ENCODE measurements at regions not wholly inside any gene's neighbourhood (a gene's known extent, or its start where the extent isn't known, plus 50 kb on each side); places are given as distances from the start of the nearest gene placed in this dataset.

GRCh38 chr18:1392046-1392445 lies 487.4 kb downstream of the ADCYAP1 start:
- no peaks in the 10 kb centered on the region for H3K36me3 ChIP-seq
- TF ChIP-seq POLR2A (IDR thresholded peaks at IDR 0.05) (no peak), POLR2AphosphoS5 (IDR thresholded peaks at IDR 0.05) (no peak)
- TF ChIP-seq, protein P1, sequence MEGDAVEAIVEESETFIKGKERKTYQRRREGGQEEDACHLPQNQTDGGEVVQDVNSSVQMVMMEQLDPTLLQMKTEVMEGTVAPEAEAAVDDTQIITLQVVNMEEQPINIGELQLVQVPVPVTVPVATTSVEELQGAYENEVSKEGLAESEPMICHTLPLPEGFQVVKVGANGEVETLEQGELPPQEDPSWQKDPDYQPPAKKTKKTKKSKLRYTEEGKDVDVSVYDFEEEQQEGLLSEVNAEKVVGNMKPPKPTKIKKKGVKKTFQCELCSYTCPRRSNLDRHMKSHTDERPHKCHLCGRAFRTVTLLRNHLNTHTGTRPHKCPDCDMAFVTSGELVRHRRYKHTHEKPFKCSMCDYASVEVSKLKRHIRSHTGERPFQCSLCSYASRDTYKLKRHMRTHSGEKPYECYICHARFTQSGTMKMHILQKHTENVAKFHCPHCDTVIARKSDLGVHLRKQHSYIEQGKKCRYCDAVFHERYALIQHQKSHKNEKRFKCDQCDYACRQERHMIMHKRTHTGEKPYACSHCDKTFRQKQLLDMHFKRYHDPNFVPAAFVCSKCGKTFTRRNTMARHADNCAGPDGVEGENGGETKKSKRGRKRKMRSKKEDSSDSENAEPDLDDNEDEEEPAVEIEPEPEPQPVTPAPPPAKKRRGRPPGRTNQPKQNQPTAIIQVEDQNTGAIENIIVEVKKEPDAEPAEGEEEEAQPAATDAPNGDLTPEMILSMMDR (IDR thresholded peaks at IDR 0.05), result no peak

GRCh38 chr18:1392865-1393734 lies 488.4 kb downstream of the ADCYAP1 start:
- Histone ChIP-seq H3K27ac (no peak overlapping the region), H3K27me3 (no peaks in the 10 kb centered on the region), H3K4me1 (no peaks in the 10 kb centered on the region), H3K36me3 (no peaks in the 10 kb centered on the region), H3K9me3 (no peaks in the 10 kb centered on the region), H3K4me3 (no peak overlapping the region)
- DNase-seq (ENCODE audit: low spot score in 2 of 2), result no peak
- TF ChIP-seq POLR2A (IDR thresholded peaks at IDR 0.05), result no peak
- TF ChIP-seq POLR2AphosphoS5 (IDR thresholded peaks at IDR 0.05), result no peak
- intact Hi-C loops (cut with DNase I; ENCODE audit: low total_unique reads), result loop anchor here (5.0 kb wide), 1 partner anchor 54 kb away; no protein-coding TSS in a partner anchor

More at GRCh38 chr18:1392046-1392445, 487.4 kb downstream of the ADCYAP1 start:
- Histone ChIP-seq H3K9me3 (no peaks in the 10 kb centered on the region), H3K4me3 (no peak overlapping the region), H3K27ac (no peak overlapping the region), H3K4me1 (no peaks in the 10 kb centered on the region), H3K27me3 (no peaks in the 10 kb centered on the region)
- no peak for DNase-seq (ENCODE audit: low spot score in 2 of 2)
- intact Hi-C loops (cut with DNase I; ENCODE audit: low total_unique reads), result loop anchor here (5.0 kb wide), 1 partner anchor 55 kb away; no protein-coding TSS in a partner anchor

DNA sequence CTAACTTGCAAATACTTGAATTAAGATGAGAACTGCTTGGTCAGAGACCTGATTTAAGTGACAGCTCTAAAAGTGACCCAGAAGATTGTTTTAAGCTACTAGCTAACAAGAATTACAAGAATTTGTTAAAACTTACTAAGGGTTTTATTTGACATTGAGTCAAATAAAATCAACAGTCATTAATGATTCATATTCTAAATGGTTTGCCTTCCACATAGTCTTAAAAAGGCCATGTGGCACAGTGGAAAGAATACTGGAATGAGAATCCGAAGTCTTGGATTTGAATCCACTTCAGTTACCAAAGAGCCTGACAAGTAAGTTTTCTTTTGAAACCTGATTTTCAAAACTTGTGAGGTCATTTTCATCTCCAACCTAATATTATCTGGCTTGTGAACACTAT lies 489.3 kb downstream of the ADCYAP1 start:
- no peaks in the 10 kb centered on the region for H3K9me3 ChIP-seq
- DNase-seq (ENCODE audit: low spot score in 2 of 2), result no peak
- H3K27me3 ChIP-seq, result no peaks in the 10 kb centered on the region
- H3K4me3 ChIP-seq, result no peak overlapping the region
- no peaks in the 10 kb centered on the region for H3K36me3 ChIP-seq
- H3K27ac ChIP-seq, result no peak overlapping the region
- intact Hi-C loops (cut with DNase I; ENCODE audit: low total_unique reads), result loop anchor here (5.0 kb wide), 1 partner anchor 53 kb away; no protein-coding TSS in a partner anchor
- no peaks in the 10 kb centered on the region for H3K4me1 ChIP-seq
- TF ChIP-seq POLR2AphosphoS5 (IDR thresholded peaks at IDR 0.05) (no peak), POLR2A (IDR thresholded peaks at IDR 0.05) (no peak)
- TF ChIP-seq, protein P1 (IDR thresholded peaks at IDR 0.05), result no peak

- Histone ChIP-seq H3K9me3 (no peaks in the 10 kb centered on the region), H3K27ac (no peak overlapping the region), H3K27me3 (no peaks in the 10 kb centered on the region), H3K36me3 (no peaks in the 10 kb centered on the region), H3K4me1 (no peaks in the 10 kb centered on the region), H3K4me3 (no peak overlapping the region)
- intact Hi-C loops (cut with DNase I; ENCODE audit: low total_unique reads), result loop anchor here (5.0 kb wide), 1 partner anchor 53 kb away; no protein-coding TSS in a partner anchor
- DNase-seq (ENCODE audit: low spot score in 2 of 2), result no peak
- TF ChIP-seq, protein P1 (IDR thresholded peaks at IDR 0.05), result no peak
- TF ChIP-seq POLR2AphosphoS5 (IDR thresholded peaks at IDR 0.05) (no peak), POLR2A (IDR thresholded peaks at IDR 0.05) (no peak)
Observed at GRCh38 chr18:1394426-1394825, 489.8 kb downstream of the ADCYAP1 start.

GRCh38 chr18:1394966-1395365 lies 490.3 kb downstream of the ADCYAP1 start:
- TF ChIP-seq, protein P1 (IDR thresholded peaks at IDR 0.05), result no peak
- TF ChIP-seq POLR2AphosphoS5 (IDR thresholded peaks at IDR 0.05) (no peak), POLR2A (IDR thresholded peaks at IDR 0.05) (no peak)
- DNase-seq (ENCODE audit: low spot score in 2 of 2), result no peak
- no peaks in the 10 kb centered on the region for H3K4me1 ChIP-seq
- H3K27me3 ChIP-seq, result no peaks in the 10 kb centered on the region
- no peak overlapping the region for H3K27ac ChIP-seq
- intact Hi-C loops (cut with DNase I; ENCODE audit: low total_unique reads), result loop anchor here (5.0 kb wide), 1 partner anchor 52 kb away; no protein-coding TSS in a partner anchor
- no peaks in the 10 kb centered on the region for H3K9me3 ChIP-seq
- H3K36me3 ChIP-seq, result no peaks in the 10 kb centered on the region
- no peak overlapping the region for H3K4me3 ChIP-seq

Data from breast epithelium (tissue), 4 donors.